ENCODE measurements at regions not wholly inside any gene's neighbourhood (a gene's known extent, or its start where the extent isn't known, plus 50 kb on each side); places are given as distances from the start of the nearest gene placed in this dataset.
"Not testable (repeated sequence)": the region's sequence is repeated elsewhere in the genome, so short reads cannot be mapped to it uniquely, and the experiment has no call there.

- TF ChIP-seq ZBTB49 (tag by site-specific recombination; IDR thresholded peaks at IDR 0.05; ENCODE audit: low read depth) (no peak), ZNF558 (tag by site-specific recombination; IDR thresholded peaks at IDR 0.05) (no peak), ZFP41 (tag by site-specific recombination; IDR thresholded peaks at IDR 0.05; ENCODE audit: borderline replicate concordance) (no peak)
Measured at GRCh38 chr15:21261396-21261964, 178.8 kb downstream of the POTEB3 start (continued).

- Histone ChIP-seq H3K4me3 (ENCODE audit: low read depth, low read length) (no peak overlapping the region), H3K36me3 (ENCODE audit: control insufficient read depth in 2 of 2, insufficient read depth in 1 of 2, low read length in 2 of 2) (no peaks in the 10 kb centered on the region), H3K9me3 (ENCODE audit: control insufficient read depth, insufficient read depth, low read depth, low read length) (no peaks in the 10 kb centered on the region), H3K27ac (ENCODE audit: extremely low read depth, low read depth, low read length) (no peak overlapping the region), H3K4me1 (ENCODE audit: control insufficient read depth, insufficient read depth, low read length) (no peaks in the 10 kb centered on the region)
- TF ChIP-seq ZFP3 (tag by site-specific recombination; IDR thresholded peaks at IDR 0.05; ENCODE audit: low read depth) (no peak), ZNF549 (tag by site-specific recombination; IDR thresholded peaks at IDR 0.05) (no peak), ZNF404 (tag by site-specific recombination; IDR thresholded peaks at IDR 0.05) (no peak), SP2 (tag by site-specific recombination; IDR thresholded peaks at IDR 0.05) (no peak), ZNF639 (tag by site-specific recombination; IDR thresholded peaks at IDR 0.05) (no peak), BCL11B (tag by site-specific recombination; IDR thresholded peaks at IDR 0.05; ENCODE audit: low read depth) (no peak), ZNF132 (tag by site-specific recombination; IDR thresholded peaks at IDR 0.05; ENCODE audit: borderline replicate concordance) (no peak), ZEB2 (tag by site-specific recombination; IDR thresholded peaks at IDR 0.05) (no peak), ZNF518A (tag by site-specific recombination; conservative IDR thresholded peaks at IDR 0.05; ENCODE audit: low read depth) (no peak), SALL2 (tag by site-specific recombination; IDR thresholded peaks at IDR 0.05; ENCODE audit: borderline replicate concordance) (no peak), ZNF501 (tag by site-specific recombination; IDR thresholded peaks at IDR 0.05) (no peak), ZNF157 (tag by site-specific recombination; IDR thresholded peaks at IDR 0.05) (no peak)
- ChIA-PET POLR2A (no interaction called here), CTCF (no interaction called here)
Measured at GRCh38 chr15:21260966-21261395, 179.3 kb downstream of the POTEB3 start.

- H3K4me1 ChIP-seq (ENCODE audit: control insufficient read depth, insufficient read depth, low read length); CTCF ChIA-PET; H3K9me3 ChIP-seq (ENCODE audit: control insufficient read depth, insufficient read depth, low read depth, low read length); H3K36me3 ChIP-seq (ENCODE audit: control insufficient read depth in 2 of 2, insufficient read depth in 1 of 2, low read length in 2 of 2); H3K4me3 ChIP-seq (ENCODE audit: low read depth, low read length); H3K27ac ChIP-seq (ENCODE audit: extremely low read depth, low read depth, low read length); POLR2A ChIA-PET: not testable (repeated sequence)
Measured at GRCh38 chr15:21258635-21259034, 181.7 kb downstream of the POTEB3 start.

GRCh38 chr15:21249508-21250019 lies 190.7 kb downstream of the POTEB3 start:
- CTCF ChIA-PET; H3K4me3 ChIP-seq (ENCODE audit: low read depth, low read length); H3K36me3 ChIP-seq (ENCODE audit: control insufficient read depth in 2 of 2, insufficient read depth in 1 of 2, low read length in 2 of 2); POLR2A ChIA-PET; H3K4me1 ChIP-seq (ENCODE audit: control insufficient read depth, insufficient read depth, low read length); H3K27ac ChIP-seq (ENCODE audit: extremely low read depth, low read depth, low read length); H3K9me3 ChIP-seq (ENCODE audit: control insufficient read depth, insufficient read depth, low read depth, low read length): not testable (repeated sequence)

All from HEK293 (cell line).